ENCODE measurements at regions not wholly inside any gene's neighbourhood (a gene's known extent, or its start where the extent isn't known, plus 50 kb on each side); places are given as distances from the start of the nearest gene placed in this dataset.

- Mint-ChIP-seq H3K36me3 (no peaks in the 10 kb centered on the region), H3K27me3 (peaks cover 0 to 6% (median 0%) of the 10 kb centered on the region in 3 donors), H3K9me3 (peaks cover 0 to 3% (median 0%) of the 10 kb centered on the region in 7 donors), H3K4me1 (no peaks in the 10 kb centered on the region), H3K4me3 (no peak overlapping the region), H3K27ac (no peak overlapping the region)
- no peak for ATAC-seq (ENCODE audit: low read depth in 2 of 2)
- no peak for DNase-seq
Observed at GRCh38 chr10:29033311-29033940, 255.4 kb upstream of the LYZL1 start.

- Mint-ChIP-seq H3K36me3 (no peaks in the 10 kb centered on the region), H3K4me1 (no peaks in the 10 kb centered on the region), H3K9me3 (peaks cover 0 to 3% (median 1%) of the 10 kb centered on the region in 7 donors), H3K4me3 (no peak overlapping the region), H3K27ac (no peak overlapping the region), H3K27me3 (no peaks in the 10 kb centered on the region)
- no peak for ATAC-seq (ENCODE audit: low read depth in 2 of 2)
- no peak for DNase-seq
Observed at GRCh38 chr10:29034592-29034991, 254.3 kb upstream of the LYZL1 start.

GRCh38 chr10:29035721-29036120 lies 253.1 kb upstream of the LYZL1 start:
- Mint-ChIP-seq H3K36me3 (peaks cover 0 to 8% of the 10 kb centered on the region in 2 donors), H3K27me3 (no peaks in the 10 kb centered on the region), H3K4me1 (peaks cover 0 to 6% (median 1%) of the 10 kb centered on the region in 3 donors), H3K27ac (no peak overlapping the region), H3K4me3 (no peak overlapping the region), H3K9me3 (peaks cover 3 to 8% (median 7%) of the 10 kb centered on the region in 7 donors)
- DNase-seq (no peak), ATAC-seq (ENCODE audit: low read depth in 2 of 2) (no peak)

- ATAC-seq (ENCODE audit: low read depth in 2 of 2) = no peak
Observed at GRCh38 chr10:29037348-29038113, 251.3 kb upstream of the LYZL1 start.

GRCh38 chr10:29039091-29039490 lies 249.8 kb upstream of the LYZL1 start:
- DNase-seq = no peak

More at GRCh38 chr10:29037348-29038113, 251.3 kb upstream of the LYZL1 start:
- DNase-seq = no peak
- Mint-ChIP-seq H3K4me1 (peaks cover 0 to 8% (median 2%) of the 10 kb centered on the region in 3 donors), H3K27ac (no peak overlapping the region), H3K9me3 (peaks cover 3 to 22% (median 9%) of the 10 kb centered on the region in 7 donors), H3K36me3 (peaks cover 0 to 11% of the 10 kb centered on the region in 2 donors), H3K27me3 (no peaks in the 10 kb centered on the region), H3K4me3 (no peak overlapping the region)

GRCh38 chr10:29039677-29040189 lies 249.1 kb upstream of the LYZL1 start:
- no peak overlapping the region for H3K27ac Mint-ChIP-seq
- H3K36me3 Mint-ChIP-seq = peaks cover 0 to 11% of the 10 kb centered on the region in 2 donors
- ATAC-seq (ENCODE audit: low read depth in 2 of 2) = no peak
- no peaks in the 10 kb centered on the region for H3K27me3 Mint-ChIP-seq
- H3K4me3 Mint-ChIP-seq = no peak overlapping the region
- peaks cover 0 to 8% (median 2%) of the 10 kb centered on the region in 3 donors for H3K4me1 Mint-ChIP-seq
- peaks cover 3 to 27% (median 9%) of the 10 kb centered on the region in 7 donors for H3K9me3 Mint-ChIP-seq
- DNase-seq = no peak

More at GRCh38 chr10:29039091-29039490, 249.8 kb upstream of the LYZL1 start:
- ATAC-seq (ENCODE audit: low read depth in 2 of 2) = no peak
- peaks cover 0 to 8% (median 2%) of the 10 kb centered on the region in 3 donors for H3K4me1 Mint-ChIP-seq
- H3K36me3 Mint-ChIP-seq = peaks cover 0 to 11% of the 10 kb centered on the region in 2 donors
- H3K27me3 Mint-ChIP-seq = no peaks in the 10 kb centered on the region
- H3K4me3 Mint-ChIP-seq = no peak overlapping the region
- no peak overlapping the region for H3K27ac Mint-ChIP-seq
- peaks cover 3 to 27% (median 9%) of the 10 kb centered on the region in 7 donors for H3K9me3 Mint-ChIP-seq

- DNase-seq (no peak), ATAC-seq (ENCODE audit: low read depth in 2 of 2) (no peak)
- Mint-ChIP-seq H3K36me3 (peaks cover 0 to 11% of the 10 kb centered on the region in 2 donors), H3K27me3 (no peaks in the 10 kb centered on the region), H3K9me3 (peaks cover 0 to 27% (median 9%) of the 10 kb centered on the region in 7 donors), H3K4me1 (peaks cover 0 to 8% (median 2%) of the 10 kb centered on the region in 3 donors), H3K4me3 (no peak overlapping the region), H3K27ac (no peak overlapping the region)
Observed at GRCh38 chr10:29041616-29042015, 247.3 kb upstream of the LYZL1 start.

- no peaks in the 10 kb centered on the region for H3K27me3 Mint-ChIP-seq
- no peaks in the 10 kb centered on the region for H3K36me3 Mint-ChIP-seq
- H3K4me3 Mint-ChIP-seq = no peak overlapping the region
- no peaks in the 10 kb centered on the region for H3K4me1 Mint-ChIP-seq
- no peak overlapping the region for H3K27ac Mint-ChIP-seq
- ATAC-seq (ENCODE audit: low read depth in 2 of 2) = no peak
- no peak for DNase-seq
- peaks cover 0 to 7% (median 0%) of the 10 kb centered on the region in 7 donors for H3K9me3 Mint-ChIP-seq
Observed at GRCh38 chr10:29048506-29048905, 240.4 kb upstream of the LYZL1 start.

GRCh38 chr10:29050081-29050480 lies 238.8 kb upstream of the LYZL1 start:
- Mint-ChIP-seq H3K4me3 (no peak overlapping the region), H3K27ac (no peak overlapping the region), H3K4me1 (no peaks in the 10 kb centered on the region), H3K9me3 (peaks cover 0 to 7% (median 0%) of the 10 kb centered on the region in 7 donors), H3K36me3 (no peaks in the 10 kb centered on the region), H3K27me3 (no peaks in the 10 kb centered on the region)
- ATAC-seq (ENCODE audit: low read depth in 2 of 2) (no peak), DNase-seq (no peak)

GRCh38 chr10:29055101-29055500 lies 233.8 kb upstream of the LYZL1 start:
- Mint-ChIP-seq H3K27ac (peak overlapping the region in 1 of 6 donors; percentile 60), H3K27me3 (peaks cover 0 to 10% (median 0%) of the 10 kb centered on the region in 3 donors), H3K4me3 (no peak overlapping the region), H3K9me3 (peaks cover 0 to 4% (median 0%) of the 10 kb centered on the region in 7 donors), H3K4me1 (no peaks in the 10 kb centered on the region), H3K36me3 (no peaks in the 10 kb centered on the region)
- DNase-seq (no peak), ATAC-seq (ENCODE audit: low read depth in 2 of 2) (no peak)

- Mint-ChIP-seq H3K9me3 (no peaks in the 10 kb centered on the region), H3K27ac (no peak overlapping the region), H3K27me3 (peaks cover 0 to 13% (median 0%) of the 10 kb centered on the region in 3 donors), H3K4me1 (no peaks in the 10 kb centered on the region), H3K4me3 (no peak overlapping the region), H3K36me3 (no peaks in the 10 kb centered on the region)
- DNase-seq = no peak
- no peak for ATAC-seq (ENCODE audit: low read depth in 2 of 2)
Observed at GRCh38 chr10:29056729-29057128, 232.1 kb upstream of the LYZL1 start.

- H3K27me3 Mint-ChIP-seq = peaks cover 0 to 13% (median 0%) of the 10 kb centered on the region in 3 donors
- H3K4me3 Mint-ChIP-seq = no peak overlapping the region
- H3K4me1 Mint-ChIP-seq = no peaks in the 10 kb centered on the region
- no peaks in the 10 kb centered on the region for H3K36me3 Mint-ChIP-seq
- ATAC-seq (ENCODE audit: low read depth in 2 of 2) (no peak), DNase-seq (no peak)
- H3K27ac Mint-ChIP-seq = no peak overlapping the region
- no peaks in the 10 kb centered on the region for H3K9me3 Mint-ChIP-seq
Observed at GRCh38 chr10:29057822-29058331, 231.0 kb upstream of the LYZL1 start.

GRCh38 chr10:29063806-29064644 lies 224.8 kb upstream of the LYZL1 start:
- Mint-ChIP-seq H3K27ac (no peak overlapping the region), H3K9me3 (no peaks in the 10 kb centered on the region), H3K27me3 (peaks cover 0 to 6% (median 0%) of the 10 kb centered on the region in 3 donors), H3K4me3 (no peak overlapping the region), H3K36me3 (no peaks in the 10 kb centered on the region), H3K4me1 (no peaks in the 10 kb centered on the region)
- DNase-seq = no peak
- ATAC-seq (ENCODE audit: low read depth in 2 of 2) = no peak

Data from naive B cell (primary cell).